ENCODE measurements at regions not wholly inside any gene's neighbourhood (a gene's known extent, or its start where the extent isn't known, plus 50 kb on each side); places are given as distances from the start of the nearest gene placed in this dataset.

GRCh38 chr15:70342554-70343548 is 245.1 kb upstream of the TLE3 start:
- no peak overlapping the region for H3K27ac ChIP-seq (ENCODE audit: low read depth, low read length)
- DNase-seq (ENCODE audit: low read depth, low spot score), result no peak
- intact Hi-C loops (cut with micrococcal nuclease), result no loop called here
- H3K36me3 ChIP-seq (ENCODE audit: control insufficient read depth in 1 of 2, insufficient read depth in 2 of 2, low read length in 2 of 2), result no peaks in the 10 kb centered on the region
- no peak for TF ChIP-seq EGR1 (IDR thresholded peaks at IDR 0.05; ENCODE audit: low read depth)
- no peak for TF ChIP-seq ZBTB33 (IDR thresholded peaks at IDR 0.05; ENCODE audit: extremely low read depth, insufficient replicate concordance, low read length)
- TF ChIP-seq SP1 (IDR thresholded peaks at IDR 0.05; ENCODE audit: low read depth), result no peak
- no peak for TF ChIP-seq POLR2AphosphoS5 (IDR thresholded peaks at IDR 0.05; ENCODE audit: low read depth, low read length)
- TF ChIP-seq ATF3 (IDR thresholded peaks at IDR 0.05), result no peak
- no peak for TF ChIP-seq SIN3A (IDR thresholded peaks at IDR 0.05; ENCODE audit: low read depth)
- no peak for TF ChIP-seq EZH2 (IDR thresholded peaks at IDR 0.05)
- TF ChIP-seq CTCF (IDR thresholded peaks at IDR 0.05 in 2 of 3, conservative IDR thresholded peaks at IDR 0.05 in 1 of 3; ENCODE audit: borderline replicate concordance in 1 of 3, insufficient read depth in 1 of 3, low read depth in 2 of 3, low read length in 2 of 3), result no peak
- no peak for TF ChIP-seq CBX3 (IDR thresholded peaks at IDR 0.05; ENCODE audit: low read depth)
- no peak for TF ChIP-seq FOSL1 (IDR thresholded peaks at IDR 0.05; ENCODE audit: low read depth)
- no peak for TF ChIP-seq MAX (IDR thresholded peaks at IDR 0.05)
- no peak for TF ChIP-seq SRF (IDR thresholded peaks at IDR 0.05; ENCODE audit: low read depth)
- no peak for TF ChIP-seq TCF7L2 (IDR thresholded peaks at IDR 0.05; ENCODE audit: borderline replicate concordance, extremely low read depth, insufficient read depth, insufficient read length)
- no peak for TF ChIP-seq ELF1 (IDR thresholded peaks at IDR 0.05; ENCODE audit: borderline replicate concordance, low read depth)
- no peak for TF ChIP-seq REST (IDR thresholded peaks at IDR 0.05; ENCODE audit: low read depth)
- TF ChIP-seq ZFX (IDR thresholded peaks at IDR 0.05), result no peak
- no peak for TF ChIP-seq EZH2phosphoT487 (IDR thresholded peaks at IDR 0.05; ENCODE audit: borderline replicate concordance)
- peaks cover 3% of the 10 kb centered on the region; the same call in 1 of the 2 replicates for H3K27me3 ChIP-seq (ENCODE audit: insufficient read depth, low read length)
- H4K20me1 ChIP-seq (ENCODE audit: insufficient read depth), result no peaks in the 10 kb centered on the region
- no peaks in the 10 kb centered on the region for H3K4me1 ChIP-seq (ENCODE audit: control insufficient read depth in 1 of 2, insufficient read depth in 2 of 2, low read length in 2 of 2)
- no TSS peak for BruUV-seq (replicated peaks)
- POLR2A ChIA-PET, result interaction anchor here (0.5 kb wide), 1 partner anchor 34 kb away, joined by 3 read pairs; no protein-coding TSS in a partner anchor
- H3K4me2 ChIP-seq (ENCODE audit: low read length), result no peak overlapping the region
- no peaks in the 10 kb centered on the region for H3K9me3 ChIP-seq (ENCODE audit: control insufficient read depth in 1 of 2, insufficient read depth in 1 of 2, low read depth in 1 of 2, low read length in 2 of 2)
- H3K9me2 ChIP-seq (ENCODE audit: insufficient read depth), result no peaks in the 10 kb centered on the region
- H2AFZ ChIP-seq (ENCODE audit: low read depth, low read length, poor library complexity, severe bottlenecking), result no peak overlapping the region
- no peak for ATAC-seq
- H3K9ac ChIP-seq (ENCODE audit: low read length), result no peak overlapping the region
- no peak overlapping the region for H3K4me3 ChIP-seq (replicated peaks in 1 of 2; ENCODE audit: low read depth in 1 of 2, low read length in 2 of 2)
- H3K79me2 ChIP-seq (ENCODE audit: insufficient read depth, low read length), result no peaks in the 10 kb centered on the region
- RAD21 ChIA-PET (ENCODE audit: low non-redundant PET in 1 of 2, low total read pairs in 2 of 2, uncharacterized antibody in 2 of 2, unreplicated experiment in 2 of 2), result no interaction called here
- CTCF ChIA-PET, result no interaction called here
